ENCODE measurements at regions not wholly inside any gene's neighbourhood (a gene's known extent, or its start where the extent isn't known, plus 50 kb on each side); places are given as distances from the start of the nearest gene placed in this dataset.

GRCh38 chr5:116343961-116344360 is 230.7 kb downstream of the SEMA6A start:
- H3K4me1 ChIP-seq (ENCODE audit: control insufficient read depth, insufficient read depth, low read length, unreplicated experiment): no peaks in the 10 kb centered on the region
- H3K79me2 ChIP-seq (ENCODE audit: control insufficient read depth, insufficient read depth, low read length, unreplicated experiment): no peaks in the 10 kb centered on the region
- H3K4me3 ChIP-seq (ENCODE audit: low read depth, low read length): no peak overlapping the region
- H2AFZ ChIP-seq (ENCODE audit: low read length, unreplicated experiment): no peak overlapping the region
- H3K27ac ChIP-seq (ENCODE audit: low read depth, low read length): no peak overlapping the region
- H3K27me3 ChIP-seq (ENCODE audit: insufficient read depth, low read length): no peaks in the 10 kb centered on the region
- H3K36me3 ChIP-seq (ENCODE audit: insufficient read depth, low read length): no peaks in the 10 kb centered on the region
